Amygdala (tissue), 56 donors: ENCODE measurements at regions not wholly inside any gene's neighbourhood (a gene's known extent, or its start where the extent isn't known, plus 50 kb on each side); places are given as distances from the start of the nearest gene placed in this dataset.
"Not testable (repeated sequence)": the region's sequence is repeated elsewhere in the genome, so short reads cannot be mapped to it uniquely, and the experiment has no call there.

Experiments used
- DNase-seq, 56 donors: peaks; one replicate each; lab custom pipeline; 2025; lab: John Stamatoyannopoulos, UW

GRCh38 chr13:85610024-85610423 is 189.2 kb downstream of the SLITRK6 start:
- DNase-seq, result no peak

GRCh38 chr13:85608255-85608829 is 190.9 kb downstream of the SLITRK6 start:
- no peak for DNase-seq

- no peak for DNase-seq
These were observed 195.5 kb downstream of the SLITRK6 start for GRCh38 chr13:85603735-85604134.

- DNase-seq, result no peak
These were observed 197.7 kb downstream of the SLITRK6 start for GRCh38 chr13:85601526-85601925.

GRCh38 chr13:85597790-85598500 is 201.3 kb downstream of the SLITRK6 start:
- no peak for DNase-seq

GRCh38 chr13:85592211-85592610 is 207.0 kb downstream of the SLITRK6 start:
- no peak for DNase-seq

- DNase-seq, result no peak
These were observed 208.8 kb downstream of the SLITRK6 start for GRCh38 chr13:85590231-85590931.

- no peak for DNase-seq
These were observed 210.2 kb downstream of the SLITRK6 start for GRCh38 chr13:85589021-85589420.

GRCh38 chr13:85588359-85588758 is 210.9 kb downstream of the SLITRK6 start:
- DNase-seq, result no peak

- DNase-seq, result no peak
These were observed 212.4 kb downstream of the SLITRK6 start for GRCh38 chr13:85586856-85587255.

- DNase-seq, result no peak
These were observed 212.8 kb downstream of the SLITRK6 start for GRCh38 chr13:85586422-85586831.

GRCh38 chr13:85582890-85583289 is 216.3 kb downstream of the SLITRK6 start:
- no peak for DNase-seq

- no peak for DNase-seq
These were observed 224.1 kb downstream of the SLITRK6 start for GRCh38 chr13:85575110-85575509.

GRCh38 chr13:85567909-85568308 is 231.3 kb downstream of the SLITRK6 start:
- DNase-seq, result no peak

- no peak for DNase-seq
These were observed 233.6 kb downstream of the SLITRK6 start for GRCh38 chr13:85565652-85566051.

- no peak for DNase-seq
These were observed 234.6 kb downstream of the SLITRK6 start for GRCh38 chr13:85564598-85564997.

GRCh38 chr13:85562282-85562681 is 236.9 kb downstream of the SLITRK6 start:
- no peak for DNase-seq

- no peak for DNase-seq
These were observed 241.3 kb downstream of the SLITRK6 start for GRCh38 chr13:85557691-85558467.

- no peak for DNase-seq
These were observed 248.2 kb downstream of the SLITRK6 start for GRCh38 chr13:85551012-85551411.

GRCh38 chr13:85549819-85550218 is 249.4 kb downstream of the SLITRK6 start:
- no peak for DNase-seq

- not testable (repeated sequence) for DNase-seq
These were observed 250.4 kb downstream of the SLITRK6 start for GRCh38 chr13:85548845-85549244.
